A549 (cell line): ENCODE measurements at regions not wholly inside any gene's neighbourhood (a gene's known extent, or its start where the extent isn't known, plus 50 kb on each side); places are given as distances from the start of the nearest gene placed in this dataset.
A peak's percentile ranks its signal among the peaks of the same experiment; 100 is the strongest.
"Not testable (repeated sequence)": the region's sequence is repeated elsewhere in the genome, so short reads cannot be mapped to it uniquely, and the experiment has no call there.

Source experiments
- ATAC-seq, 2 experiments: fragments of 200-7000 bp in 1 of 2; fragments of >200 bp in 1 of 2; cut with Nextera tagmentation in 1 of 2; cut with Tn5 transposase in 1 of 2; 3 replicates each; pipeline versions ENCODE4 v1.8.0 to v1.9.1; 2018 to 2020; ENCODE audit warnings: mild to moderate bottlenecking in 1 of 2, moderate library complexity in 1 of 2
- CTCF ChIA-PET: fragments of 300-600 bp; sonication (Branson Sonifier 250); formaldehyde crosslinking; extraction: SDS; loops from one replicate; lab custom pipeline; 2021; ENCODE audit warnings: antibody characterized with exemption, inconsistent platforms; lab: Yijun Ruan, JAX
- POLR2A ChIA-PET: fragments of 350-600 bp; formaldehyde crosslinking; extraction: SDS; loops from one replicate; lab custom pipeline; 2021; ENCODE audit warnings: antibody characterized with exemption, inconsistent platforms; lab: Yijun Ruan, JAX
- DNase-seq, 2 experiments: peaks; one replicate each; pipeline versions ENCODE4 v3.0.0 to v3.0.0-alpha.2; 2011 to 2016; ENCODE audit warnings: low read depth in 1 of 2, low spot score in 1 of 2
- FAIRE-seq: peaks from 2 replicates; lab custom pipeline; 2011; peaks lifted over from hg19 to GRCh38; lab: Jason Lieb, UNC
- H3K27ac ChIP-seq, 2 experiments: fragments of >200 bp; sonication (Bioruptor Twin); formaldehyde crosslinking; 3 replicates each; pipeline ENCODE4 v1.5.1; 2016 to 2017
- H3K4me1 ChIP-seq: fragments of >200 bp; sonication (Bioruptor Twin); formaldehyde crosslinking; 3 replicates; pipeline ENCODE4 v1.6.1; 2016
- H3K4me2 ChIP-seq: fragments of >200 bp; sonication (Bioruptor Twin); formaldehyde crosslinking; 3 replicates; pipeline ENCODE4 v1.6.1; 2016
- H3K4me3 ChIP-seq: fragments of >200 bp; sonication (Bioruptor Twin); formaldehyde crosslinking; 3 replicates; pipeline ENCODE4 v1.5.1; 2016
- H3K9me3 ChIP-seq: fragments of >200 bp; sonication (Bioruptor Twin); formaldehyde crosslinking; 3 replicates; pipeline ENCODE4 v1.6.1; 2016
- BCL3 ChIP-seq: fragments of >200 bp; sonication (Bioruptor Twin); formaldehyde crosslinking; IDR thresholded peaks from 3 replicates; pipeline ENCODE4 v1.6.1; 2016
- CBX2 ChIP-seq: fragments of 200-600 bp; sonication (generic); IDR thresholded peaks from 2 replicates; pipeline ENCODE4 v1.6.1; 2016; ENCODE audit warnings: low read depth, mild to moderate bottlenecking, borderline replicate concordance
- CEBPB ChIP-seq, 2 experiments: fragments of >200 bp in 1 of 2; sonication (Bioruptor Twin) in 1 of 2; formaldehyde crosslinking in 1 of 2; IDR thresholded peaks; 2 replicates each; pipeline ENCODE4 v1.6.1; 2012 to 2016
- FOSL2 ChIP-seq, 2 experiments: fragments of 450-650 bp in 1 of 2; fragments of >200 bp in 1 of 2; sonication (Bioruptor Twin) in 1 of 2; formaldehyde crosslinking; IDR thresholded peaks; 2 replicates each; pipeline versions ENCODE4 v1.5.0 to v1.6.1; 2016 to 2020; ENCODE audit warnings: mild to moderate bottlenecking in 1 of 2, moderate library complexity in 1 of 2
- HEYL ChIP-seq: fragments of 250-450 bp; sonication (Bioruptor Pico); IDR thresholded peaks from 2 replicates; pipeline ENCODE4 v1.8.0; 2021; ENCODE audit warnings: mild to moderate bottlenecking, moderate library complexity
- HMGXB4 ChIP-seq: fragments of 250-450 bp; sonication (Bioruptor Pico); IDR thresholded peaks from 2 replicates; pipeline ENCODE4 v1.5.0; 2021; ENCODE audit warnings: mild to moderate bottlenecking, moderate library complexity, borderline replicate concordance
- JUN ChIP-seq, 2 experiments: fragments of >200 bp; sonication (Bioruptor Twin); formaldehyde crosslinking; IDR thresholded peaks; 2 replicates in 1 of 2; 3 replicates in 1 of 2; pipeline ENCODE4 v1.6.1; 2016 to 2017
- NPAS2 ChIP-seq: fragments of 250-450 bp; sonication (Bioruptor Pico); IDR thresholded peaks from 2 replicates; pipeline ENCODE4 v1.8.0; 2022; ENCODE audit warnings: mild to moderate bottlenecking, moderate library complexity, borderline replicate concordance
- NR3C1 ChIP-seq: fragments of >200 bp; sonication (Bioruptor Twin); formaldehyde crosslinking; IDR thresholded peaks from 3 replicates; pipeline ENCODE4 v1.6.1; 2017
- RAD21 ChIP-seq, 2 experiments: fragments of >200 bp in 1 of 2; sonication (Bioruptor Twin) in 1 of 2; formaldehyde crosslinking in 1 of 2; IDR thresholded peaks in 1 of 2; conservative IDR thresholded peaks in 1 of 2; 2 replicates in 1 of 2; 3 replicates in 1 of 2; pipeline ENCODE4 v1.6.1; 2012 to 2018; ENCODE audit warnings: inconsistent platforms in 1 of 2
- RARB ChIP-seq: fragments of 250-450 bp; sonication (Bioruptor Pico); IDR thresholded peaks from 2 replicates; pipeline ENCODE4 v1.8.0; 2021; ENCODE audit warnings: mild to moderate bottlenecking, moderate library complexity
- RCOR1 ChIP-seq: fragments of 150-350 bp; IDR thresholded peaks from 2 replicates; pipeline ENCODE4 v1.6.1; 2014; ENCODE audit warnings: antibody characterized with exemption, low read length, low read depth
- RNF2 ChIP-seq: fragments of 200-600 bp; sonication (generic); IDR thresholded peaks from 2 replicates; pipeline ENCODE4 v1.6.1; 2016; ENCODE audit warnings: low read depth, mild to moderate bottlenecking, antibody characterized with exemption, moderate library complexity, borderline replicate concordance
- SREBF2 ChIP-seq: fragments of 450-650 bp; IDR thresholded peaks from 2 replicates; pipeline ENCODE4 v1.6.1; 2014; ENCODE audit warnings: mild to moderate bottlenecking, moderate library complexity
- USF2 ChIP-seq: fragments of 450-650 bp; IDR thresholded peaks from 2 replicates; pipeline ENCODE4 v1.6.1; 2014; ENCODE audit warnings: antibody characterized with exemption
- ZFP36 ChIP-seq: fragments of 450-650 bp; IDR thresholded peaks from 2 replicates; pipeline ENCODE4 v1.6.1; 2014; ENCODE audit warnings: borderline replicate concordance; ENCODE audit not compliant: partially characterized antibody
- WGBS: methylation state at CpG from one replicate; pipeline ENCODE4 v1.1.6; 2017; ENCODE audit errors: missing lambda C conversion rate; 5-methylcytosine and 5-hydroxymethylcytosine counted together
- TF ChIP-seq, protein P1 (sequence below): fragments of 150-350 bp; IDR thresholded peaks from 2 replicates; pipeline ENCODE4 v1.6.1; 2014; ENCODE audit warnings: low read depth, mild to moderate bottlenecking, low read length
- TF ChIP-seq, protein P2 (sequence below): fragments of >200 bp; sonication (Bioruptor Twin); formaldehyde crosslinking; IDR thresholded peaks from 3 replicates; pipeline ENCODE4 v1.5.1; 2016
- TF ChIP-seq, protein P3 (sequence below): IDR thresholded peaks from 2 replicates; pipeline ENCODE4 v1.6.1; 2012; ENCODE audit warnings: low read depth, borderline replicate concordance

DNA sequence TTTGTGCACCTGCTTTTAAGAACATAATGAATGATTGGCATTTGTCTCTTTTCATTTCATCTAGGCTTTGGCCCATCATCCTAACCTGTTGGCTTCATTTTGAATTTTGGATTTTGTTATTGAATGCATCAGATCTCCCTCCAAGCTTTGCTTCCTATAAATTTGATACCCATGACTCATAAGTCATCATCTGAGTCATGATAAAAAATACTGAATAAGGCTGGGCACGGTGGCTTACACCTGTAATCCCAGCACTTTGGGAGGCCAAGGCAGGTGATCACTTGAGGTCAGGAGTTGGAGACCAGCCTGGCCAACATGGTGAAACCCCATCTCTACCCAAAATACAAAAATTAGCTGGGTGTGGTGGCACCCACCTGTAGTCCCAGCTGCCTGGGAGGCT, 139.5 kb upstream of the CRHR1 start:
- DNase-seq; POLR2A ChIA-PET; ATAC-seq; H3K4me3 ChIP-seq; H3K27ac ChIP-seq; H3K4me2 ChIP-seq; FAIRE-seq; H3K4me1 ChIP-seq; H3K9me3 ChIP-seq; TF ChIP-seq FOSL2 (IDR thresholded peaks at IDR 0.05): not testable (repeated sequence)
- WGBS = 13% methylated on average over 1 of the region's 1 CpG
- peak; percentile 60; the same call in 1 of the 2 replicates for TF ChIP-seq FOSL2 (CRISPR knock-in tag; IDR thresholded peaks at IDR 0.05)
- CTCF ChIA-PET = interaction anchor here (0.9 to 1.6 kb wide), 7 partner anchors 8 to 208 kb away, joined by 3 to 10 read pairs (median 3); no protein-coding TSS in a partner anchor

- no peak overlapping the region for H3K4me3 ChIP-seq
- ATAC-seq (no peak), DNase-seq (no peak), FAIRE-seq (no peak)
- H3K4me1 ChIP-seq = no peaks in the 10 kb centered on the region
- no peaks in the 10 kb centered on the region for H3K9me3 ChIP-seq
- POLR2A ChIA-PET = no interaction called here
- no peak for TF ChIP-seq NPAS2 (CRISPR knock-in tag)
- TF ChIP-seq RAD21 (conservative IDR thresholded peaks at IDR 0.05 in 1 of 2, IDR thresholded peaks at IDR 0.05 in 1 of 2) = no peak
- no peak for TF ChIP-seq RNF2
- TF ChIP-seq, protein P1, sequence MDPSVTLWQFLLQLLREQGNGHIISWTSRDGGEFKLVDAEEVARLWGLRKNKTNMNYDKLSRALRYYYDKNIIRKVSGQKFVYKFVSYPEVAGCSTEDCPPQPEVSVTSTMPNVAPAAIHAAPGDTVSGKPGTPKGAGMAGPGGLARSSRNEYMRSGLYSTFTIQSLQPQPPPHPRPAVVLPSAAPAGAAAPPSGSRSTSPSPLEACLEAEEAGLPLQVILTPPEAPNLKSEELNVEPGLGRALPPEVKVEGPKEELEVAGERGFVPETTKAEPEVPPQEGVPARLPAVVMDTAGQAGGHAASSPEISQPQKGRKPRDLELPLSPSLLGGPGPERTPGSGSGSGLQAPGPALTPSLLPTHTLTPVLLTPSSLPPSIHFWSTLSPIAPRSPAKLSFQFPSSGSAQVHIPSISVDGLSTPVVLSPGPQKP = no peak
- TF ChIP-seq JUN (IDR thresholded peaks at IDR 0.05) = no peak
- TF ChIP-seq, protein P2, sequence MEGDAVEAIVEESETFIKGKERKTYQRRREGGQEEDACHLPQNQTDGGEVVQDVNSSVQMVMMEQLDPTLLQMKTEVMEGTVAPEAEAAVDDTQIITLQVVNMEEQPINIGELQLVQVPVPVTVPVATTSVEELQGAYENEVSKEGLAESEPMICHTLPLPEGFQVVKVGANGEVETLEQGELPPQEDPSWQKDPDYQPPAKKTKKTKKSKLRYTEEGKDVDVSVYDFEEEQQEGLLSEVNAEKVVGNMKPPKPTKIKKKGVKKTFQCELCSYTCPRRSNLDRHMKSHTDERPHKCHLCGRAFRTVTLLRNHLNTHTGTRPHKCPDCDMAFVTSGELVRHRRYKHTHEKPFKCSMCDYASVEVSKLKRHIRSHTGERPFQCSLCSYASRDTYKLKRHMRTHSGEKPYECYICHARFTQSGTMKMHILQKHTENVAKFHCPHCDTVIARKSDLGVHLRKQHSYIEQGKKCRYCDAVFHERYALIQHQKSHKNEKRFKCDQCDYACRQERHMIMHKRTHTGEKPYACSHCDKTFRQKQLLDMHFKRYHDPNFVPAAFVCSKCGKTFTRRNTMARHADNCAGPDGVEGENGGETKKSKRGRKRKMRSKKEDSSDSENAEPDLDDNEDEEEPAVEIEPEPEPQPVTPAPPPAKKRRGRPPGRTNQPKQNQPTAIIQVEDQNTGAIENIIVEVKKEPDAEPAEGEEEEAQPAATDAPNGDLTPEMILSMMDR = no peak
- no peak for TF ChIP-seq ZFP36
- TF ChIP-seq SREBF2 = no peak
- no peak for TF ChIP-seq NR3C1
- TF ChIP-seq HEYL (CRISPR knock-in tag) = no peak
- TF ChIP-seq FOSL2 (IDR thresholded peaks at IDR 0.05) = no peak
- no peak for TF ChIP-seq FOSL2 (CRISPR knock-in tag; IDR thresholded peaks at IDR 0.05)
- TF ChIP-seq CBX2 = no peak
- TF ChIP-seq HMGXB4 (CRISPR knock-in tag) = no peak
- TF ChIP-seq, protein P3, sequence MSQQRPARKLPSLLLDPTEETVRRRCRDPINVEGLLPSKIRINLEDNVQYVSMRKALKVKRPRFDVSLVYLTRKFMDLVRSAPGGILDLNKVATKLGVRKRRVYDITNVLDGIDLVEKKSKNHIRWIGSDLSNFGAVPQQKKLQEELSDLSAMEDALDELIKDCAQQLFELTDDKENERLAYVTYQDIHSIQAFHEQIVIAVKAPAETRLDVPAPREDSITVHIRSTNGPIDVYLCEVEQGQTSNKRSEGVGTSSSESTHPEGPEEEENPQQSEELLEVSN = no peak
- no peak for TF ChIP-seq RARB (CRISPR knock-in tag)
- TF ChIP-seq RCOR1 = no peak
- TF ChIP-seq USF2 = no peak
- TF ChIP-seq BCL3 = no peak
- no peak for TF ChIP-seq CEBPB (IDR thresholded peaks at IDR 0.05)
- WGBS = 37% methylated on average over 3 of the region's 3 CpGs
- CTCF ChIA-PET = interaction anchor here (0.9 to 3.4 kb wide), 12 partner anchors 10 to 207 kb away, joined by 3 to 29 read pairs (median 4); no protein-coding TSS in a partner anchor
- H3K27ac ChIP-seq = no peak overlapping the region
- no peak overlapping the region for H3K4me2 ChIP-seq
Observed at GRCh38 chr17:45645330-45645729, 138.8 kb upstream of the CRHR1 start.
